GM21576 (cell line): ENCODE measurements at regions not wholly inside any gene's neighbourhood (a gene's known extent, or its start where the extent isn't known, plus 50 kb on each side); places are given as distances from the start of the nearest gene placed in this dataset.
A peak's percentile ranks its signal among the peaks of the same experiment; 100 is the strongest.

Experiments
- ATAC-seq: cut with Tn5 transposase; IDR thresholded peaks from one replicate; pipeline ENCODE4 v1.9.1; 2021; ENCODE audit warnings: mild to moderate bottlenecking, moderate library complexity; ENCODE audit not compliant: unreplicated experiment

DNA sequence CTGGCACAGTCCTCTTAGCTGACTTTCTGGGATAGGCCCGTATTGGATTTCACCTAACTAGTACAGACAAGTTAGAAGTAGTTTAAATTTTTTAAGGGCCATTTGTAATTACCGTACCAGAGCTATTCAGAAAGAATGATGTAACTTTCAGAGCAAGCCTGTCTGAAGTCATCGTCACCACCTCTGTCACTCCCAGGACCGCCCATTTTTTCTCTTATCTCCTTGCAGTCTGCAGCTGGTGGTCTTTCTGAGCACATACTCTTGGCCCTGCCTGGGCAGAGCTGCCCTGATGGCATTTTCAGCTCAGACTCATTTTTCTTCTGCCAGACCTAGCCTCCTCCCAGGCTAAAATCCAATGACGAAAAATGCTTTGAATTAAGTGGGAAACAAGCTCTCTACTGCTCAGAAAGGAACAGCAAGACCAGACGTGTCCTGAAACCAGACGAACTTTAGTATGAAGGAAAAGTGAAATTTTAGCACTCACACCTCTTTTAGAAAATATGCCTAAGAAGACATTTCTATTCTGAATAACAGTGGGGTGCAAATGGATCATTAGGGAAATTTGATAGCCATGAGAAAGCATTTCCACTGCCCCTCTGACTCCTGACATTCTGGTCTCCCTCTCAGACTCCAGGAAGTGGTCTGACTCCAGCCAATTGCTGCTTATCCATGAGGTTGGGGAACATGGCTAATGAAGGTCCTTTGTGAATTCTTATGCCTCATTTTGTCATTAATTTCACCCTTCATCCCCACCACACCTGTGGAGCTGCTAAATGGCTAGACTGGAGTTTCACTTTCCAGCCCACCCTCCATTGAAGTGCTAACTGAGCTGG is 162.4 kb upstream of the GYPA start:
- ATAC-seq: no peak

DNA sequence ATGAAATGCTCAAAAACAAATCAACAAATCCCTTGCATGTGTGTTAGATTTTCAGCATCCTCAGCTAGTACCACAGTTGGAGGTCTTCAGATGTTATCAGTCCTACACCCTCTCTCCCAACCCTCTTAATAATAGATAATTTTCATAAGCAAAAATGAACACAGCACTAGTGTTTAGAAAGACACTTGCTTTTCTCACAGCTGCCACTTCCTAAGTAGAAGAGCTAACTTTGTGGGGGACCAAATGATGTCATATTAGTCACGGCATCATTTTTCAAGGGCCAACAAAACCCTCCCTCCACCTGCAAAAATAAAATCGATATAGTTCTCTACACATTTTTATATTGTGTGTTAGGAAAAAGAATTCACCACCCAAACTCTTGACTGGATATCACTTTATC is 163.5 kb upstream of the GYPA start:
- no peak for ATAC-seq

DNA sequence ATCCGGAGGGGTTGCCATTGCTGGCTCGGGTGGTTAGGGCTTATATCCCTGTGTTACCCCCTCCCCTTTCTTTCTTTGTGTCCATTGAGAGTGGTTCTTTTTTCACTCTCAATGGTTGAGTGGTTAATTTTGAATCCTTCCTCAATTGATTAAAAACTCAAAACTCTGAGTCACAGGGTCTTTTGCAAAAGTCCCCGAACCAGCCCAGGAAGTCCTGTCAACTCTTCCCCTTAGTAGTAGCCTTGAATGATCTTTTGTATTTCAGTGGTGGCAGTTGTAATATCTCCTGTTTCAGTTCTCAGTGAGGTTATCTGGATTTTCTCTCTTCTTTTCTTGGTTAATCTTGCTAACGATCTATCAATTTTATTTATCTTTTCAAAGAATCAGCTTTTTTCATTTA is 170.0 kb upstream of the GYPA start:
- ATAC-seq: no peak

DNA sequence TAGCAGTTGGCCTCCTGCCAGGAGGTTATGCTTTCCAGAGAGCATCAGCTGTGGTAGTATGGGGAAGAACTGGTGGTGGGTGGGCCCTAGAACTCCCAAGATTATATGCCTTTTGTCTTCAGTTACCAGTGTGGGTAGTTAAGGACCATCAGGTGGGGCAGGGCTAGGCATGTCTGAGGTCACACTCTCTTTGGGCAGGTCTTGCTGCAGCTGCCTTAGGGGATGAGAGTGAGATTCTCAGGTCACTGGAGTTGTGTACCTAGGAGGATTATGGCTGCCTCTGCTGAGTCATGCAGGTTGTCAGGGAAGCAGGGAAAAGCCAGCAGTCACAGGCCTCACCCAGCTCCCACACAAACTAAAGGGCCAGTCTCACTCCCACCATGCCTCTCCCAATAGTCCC is 172.9 kb upstream of the GYPA start:
- no peak for ATAC-seq

DNA sequence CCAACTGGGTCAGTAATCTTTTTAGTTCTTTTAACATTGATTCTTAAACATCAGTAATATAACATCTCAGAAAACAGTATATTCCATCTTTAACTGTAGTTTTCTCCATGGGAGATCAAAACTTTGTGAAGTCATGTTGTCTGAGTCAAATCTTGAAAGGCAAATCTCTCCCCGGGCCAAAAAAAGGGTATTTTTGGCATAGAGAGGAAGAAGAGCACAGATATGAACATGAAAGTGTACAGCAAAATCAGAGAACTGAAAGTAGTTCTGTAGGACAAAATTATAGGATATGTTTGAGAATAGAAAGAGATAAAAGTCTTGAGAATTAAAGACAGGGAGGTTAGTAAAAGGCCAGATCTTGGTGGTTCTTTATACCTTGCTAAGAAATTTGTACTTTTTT is 176.4 kb upstream of the GYPA start:
- ATAC-seq: peak; percentile 71

DNA sequence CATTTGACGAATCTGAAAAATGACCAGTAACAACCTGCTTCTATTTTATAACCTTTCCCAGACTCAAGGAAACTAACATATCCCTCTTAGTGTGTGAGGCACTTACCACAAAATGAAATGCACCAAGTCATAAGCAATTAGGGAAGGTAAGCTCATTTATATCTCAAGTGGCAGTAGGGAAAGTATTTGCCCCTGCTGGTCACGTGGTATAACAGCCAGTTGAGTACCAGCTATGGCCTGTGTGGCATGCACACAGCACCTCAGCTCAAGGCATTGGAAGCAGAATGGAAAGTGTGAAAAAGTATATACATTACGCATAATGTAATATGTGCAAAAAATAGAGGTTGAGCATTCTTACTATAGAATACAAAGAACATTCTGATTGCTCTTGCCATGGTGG is 178.3 kb upstream of the GYPA start:
- no peak for ATAC-seq

DNA sequence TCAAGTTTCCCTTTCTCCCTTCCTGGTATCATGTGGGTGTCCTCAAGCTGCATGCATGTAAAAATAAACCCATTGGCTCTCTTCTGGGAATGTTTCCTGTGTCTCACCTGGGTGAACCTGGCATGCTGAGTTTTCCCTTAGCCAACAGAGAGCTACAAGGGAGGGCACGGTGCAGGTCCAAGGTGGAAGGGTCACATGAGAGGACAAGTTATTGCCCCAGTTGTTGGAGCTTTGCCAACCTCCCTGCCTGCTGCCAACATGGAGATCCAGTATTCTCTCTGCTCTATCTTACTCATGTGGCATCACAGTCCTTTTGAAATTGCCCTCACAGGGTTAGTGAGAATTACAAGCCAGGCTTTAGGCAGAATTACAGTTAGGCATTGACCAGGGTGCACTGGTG is 196.1 kb upstream of the GYPA start:
- ATAC-seq: no peak

DNA sequence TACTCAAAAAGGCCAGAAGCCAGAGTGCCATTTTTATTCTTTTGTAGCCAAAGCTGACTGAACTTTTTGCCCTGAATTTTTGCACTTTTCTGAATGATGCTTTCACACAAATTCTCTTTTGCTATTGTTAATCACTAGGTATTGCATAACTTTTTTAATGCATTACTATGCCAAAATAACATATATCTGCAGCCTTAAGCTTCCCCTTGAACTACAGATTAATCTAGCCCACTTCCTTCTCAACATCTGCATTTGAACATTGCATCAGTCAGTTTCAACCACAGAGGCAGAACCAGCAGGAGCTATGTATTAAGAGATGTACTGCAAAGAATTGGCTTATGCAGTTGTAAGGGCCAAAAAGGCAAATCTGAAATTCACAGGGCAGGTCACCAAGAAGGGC is 197.6 kb upstream of the GYPA start:
- ATAC-seq: peak; percentile 81

DNA sequence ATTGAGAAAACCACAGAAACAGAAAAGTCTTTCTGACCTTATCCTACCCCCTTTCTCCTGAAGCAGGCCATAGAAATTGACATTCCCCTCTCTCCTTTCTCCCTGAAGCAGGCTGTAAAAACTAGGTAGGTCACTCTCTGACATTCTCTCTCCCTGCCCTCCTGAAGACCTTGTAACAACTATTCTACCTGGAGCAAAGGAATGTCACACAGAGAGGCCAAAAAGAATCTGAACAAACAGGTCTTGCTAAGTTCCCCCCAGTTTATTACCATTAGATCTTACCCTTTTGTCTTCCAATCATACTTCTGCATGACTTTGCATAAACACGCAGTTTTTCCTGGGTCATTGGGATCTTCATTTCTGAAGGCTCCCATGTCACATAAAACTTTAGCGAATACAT is 198.3 kb upstream of the GYPA start:
- no peak for ATAC-seq

DNA sequence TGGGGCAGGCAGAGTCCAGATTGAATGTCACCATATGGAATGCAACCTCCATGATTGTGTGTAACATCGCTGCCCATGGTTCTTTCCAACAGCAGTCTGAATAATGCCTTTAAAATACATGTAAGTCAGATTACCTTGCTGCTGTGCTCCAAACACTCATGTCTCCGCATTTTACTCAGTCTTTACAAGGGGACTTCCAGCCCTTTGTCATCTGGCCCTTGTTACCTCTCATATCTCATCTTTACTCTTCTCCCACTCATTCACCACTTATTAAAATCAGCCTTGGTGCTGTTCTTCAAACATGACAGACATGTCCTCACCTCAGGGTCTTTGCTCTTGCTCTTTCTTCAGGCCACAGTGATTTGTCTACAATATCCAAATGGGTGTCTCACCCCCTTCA is 200.4 kb upstream of the GYPA start:
- ATAC-seq: no peak

DNA sequence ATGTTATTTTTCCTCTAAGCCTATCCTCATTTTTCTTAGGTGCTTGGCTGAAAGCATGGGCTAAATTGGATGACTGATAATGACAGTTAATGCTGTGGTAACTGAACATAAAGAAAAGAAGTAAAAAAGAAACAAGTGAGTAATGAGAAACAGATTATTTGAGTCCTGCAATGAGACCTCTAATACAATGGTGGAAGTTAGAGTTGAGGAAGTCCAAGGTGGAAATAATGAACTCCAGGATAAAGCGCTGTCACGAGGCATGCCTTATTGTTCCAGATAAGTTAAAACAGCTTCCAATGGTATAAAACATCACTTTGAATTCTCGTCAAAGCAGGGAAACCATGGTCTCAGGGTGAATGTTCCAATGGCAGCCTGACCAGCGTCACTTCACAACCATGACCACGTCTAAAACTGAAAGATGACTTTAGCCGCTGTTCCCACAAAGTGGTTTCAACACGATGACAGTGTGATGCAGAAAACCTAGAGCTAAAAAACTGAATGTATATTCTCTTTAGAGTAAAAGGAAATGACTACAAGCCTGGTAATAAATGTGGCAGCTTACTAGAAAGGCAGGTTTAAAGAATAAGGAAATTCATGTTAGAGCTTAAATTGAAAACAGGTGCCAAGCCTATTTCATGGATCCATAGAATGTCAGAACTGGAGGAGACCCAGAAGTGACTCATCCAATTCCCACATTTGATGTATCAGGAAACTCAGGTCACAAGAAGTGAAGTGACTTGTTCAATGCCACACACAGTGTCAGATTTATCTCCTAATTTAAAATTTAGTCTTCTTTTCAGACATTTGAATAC is 202.6 kb upstream of the GYPA start:
- peak; percentile 58 for ATAC-seq

DNA sequence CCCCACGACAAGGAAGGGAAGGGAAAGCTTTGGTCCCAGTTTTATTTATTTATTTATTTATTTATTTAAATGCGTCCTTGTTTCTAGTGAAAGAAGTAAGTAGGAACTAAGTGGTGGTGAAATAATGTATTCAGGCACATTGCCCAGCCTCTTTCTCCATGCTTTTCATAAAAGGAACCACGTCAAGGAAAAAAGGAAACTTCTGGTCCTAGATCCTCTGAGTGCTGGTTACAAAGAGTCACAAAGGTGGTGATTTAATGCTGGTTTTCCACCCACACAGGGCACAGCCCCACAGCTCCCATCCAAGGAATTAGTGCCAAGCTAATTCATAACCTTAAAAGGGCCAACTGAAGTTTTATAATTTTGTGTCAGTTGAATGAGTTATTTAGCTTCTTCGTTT is 206.6 kb upstream of the GYPA start:
- no peak for ATAC-seq

DNA sequence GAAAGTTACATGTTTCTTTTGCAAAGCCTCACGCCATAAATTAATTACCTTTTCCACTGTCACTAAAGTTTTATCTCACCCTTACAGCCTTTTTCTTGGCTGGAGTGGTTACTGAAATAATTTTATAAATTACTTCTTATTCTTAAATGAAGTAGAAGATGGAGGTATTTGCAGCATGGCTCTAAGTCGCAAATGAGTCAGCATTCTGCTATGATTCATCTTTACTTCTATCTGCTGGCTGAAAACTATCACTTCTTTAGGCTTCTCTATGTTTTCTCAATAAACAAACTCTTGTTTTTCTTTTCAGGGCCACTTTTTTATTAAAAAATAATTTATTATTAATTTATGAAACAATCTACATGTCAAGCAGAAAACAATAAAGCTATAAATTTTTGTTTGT is 210.2 kb upstream of the GYPA start:
- ATAC-seq: no peak

DNA sequence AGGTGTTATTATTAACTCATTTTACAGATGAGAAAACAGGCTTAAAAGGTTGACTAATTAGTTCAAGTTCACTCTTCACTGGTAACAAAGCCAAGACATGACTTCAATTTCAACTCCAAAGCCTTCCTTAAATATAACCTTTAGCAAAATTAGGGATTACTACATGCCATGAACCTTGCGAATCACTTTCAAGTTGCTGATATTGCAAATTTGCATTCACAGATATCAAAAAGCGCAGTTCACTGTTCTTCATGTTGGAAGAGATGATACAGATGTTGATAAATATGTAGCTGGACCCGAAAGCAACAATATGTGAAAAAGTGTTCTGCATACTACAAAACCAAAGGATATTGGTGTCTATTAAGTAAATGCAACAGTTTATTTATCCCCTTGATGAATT is 210.8 kb upstream of the GYPA start:
- no peak for ATAC-seq

DNA sequence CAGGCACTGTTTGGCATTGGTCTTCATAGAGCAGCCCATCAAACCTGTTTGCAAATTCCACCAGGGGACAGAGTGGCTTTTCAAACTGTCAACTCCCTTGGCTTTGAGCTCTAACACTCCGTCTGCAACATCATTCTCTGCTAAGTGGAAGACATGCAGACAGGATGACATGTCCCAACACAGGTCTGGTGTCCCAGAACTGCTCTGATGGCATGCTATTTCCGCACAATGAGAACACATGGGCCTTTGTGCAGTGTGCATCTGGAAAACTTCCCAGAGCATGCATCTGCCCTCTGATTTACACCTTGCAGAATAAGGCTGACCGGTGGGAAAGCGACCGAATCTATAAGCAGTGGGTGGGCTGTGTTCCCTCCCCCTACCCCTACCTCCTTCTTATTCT is 212.8 kb upstream of the GYPA start:
- ATAC-seq: no peak

DNA sequence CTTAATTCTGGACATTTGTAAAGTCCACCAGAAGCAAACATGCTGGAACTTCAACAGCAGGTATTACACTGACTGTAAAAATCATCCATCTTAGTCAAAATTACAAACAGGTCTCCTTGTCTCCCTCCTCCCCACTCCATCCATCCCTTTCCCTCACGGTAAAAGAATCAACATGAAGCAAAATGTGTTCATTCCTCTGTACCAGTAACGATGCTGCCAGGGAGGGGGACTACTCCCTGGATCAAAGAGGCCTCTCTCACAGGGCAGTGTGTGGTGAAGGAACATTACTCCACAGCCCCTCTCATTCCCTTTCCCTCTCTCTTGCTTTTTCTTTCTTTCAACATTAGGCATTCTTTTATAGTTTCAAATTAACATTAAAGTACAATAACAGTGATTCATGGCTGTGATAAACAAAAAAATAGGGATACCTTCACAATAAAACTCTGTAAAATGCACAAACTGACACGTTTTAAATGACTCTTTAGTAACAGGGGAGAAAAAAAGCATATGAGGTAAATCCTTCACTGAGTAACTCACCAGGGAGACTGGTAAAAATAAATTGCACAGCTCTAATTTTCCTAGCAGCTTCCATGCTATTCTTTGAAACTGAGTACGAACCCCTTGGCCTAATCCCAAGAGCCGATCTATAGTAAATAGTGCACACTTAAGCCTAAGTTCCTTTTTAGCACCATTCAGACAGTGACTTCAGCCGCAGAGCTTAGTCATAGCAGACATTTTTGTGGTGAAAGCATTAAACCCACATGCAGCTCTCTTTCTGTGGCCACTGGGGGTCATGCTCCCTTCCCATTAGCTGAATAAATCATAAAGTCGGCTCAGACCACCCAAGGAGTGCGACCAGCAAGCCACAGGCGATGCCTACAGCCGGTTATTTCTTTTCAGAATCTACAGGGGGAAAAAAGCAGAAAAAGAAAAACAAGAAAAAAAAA is 215.6 kb upstream of the GYPA start:
- ATAC-seq: peak; percentile 96

DNA sequence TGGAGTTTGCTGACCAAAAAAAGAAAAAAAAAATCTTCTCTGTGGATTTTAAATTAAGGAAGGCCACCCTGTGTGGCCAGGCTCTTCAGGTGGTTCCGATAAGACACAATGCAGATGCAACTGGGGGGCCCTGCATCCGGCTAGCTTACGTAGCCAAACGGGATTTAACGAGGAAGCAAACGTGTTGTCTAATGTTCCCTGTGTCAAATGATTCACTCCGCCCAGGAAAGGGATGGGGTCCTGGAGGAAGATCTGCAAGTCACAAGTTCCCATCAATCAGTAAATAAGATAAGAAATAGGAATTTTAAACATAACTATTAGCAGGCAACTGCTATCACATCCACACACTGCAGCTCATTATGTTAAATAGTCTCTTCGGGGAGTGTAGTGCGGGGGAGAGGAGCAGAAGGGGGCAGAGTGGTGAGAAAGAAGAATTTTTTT is 216.4 kb upstream of the GYPA start:
- no peak for ATAC-seq

DNA sequence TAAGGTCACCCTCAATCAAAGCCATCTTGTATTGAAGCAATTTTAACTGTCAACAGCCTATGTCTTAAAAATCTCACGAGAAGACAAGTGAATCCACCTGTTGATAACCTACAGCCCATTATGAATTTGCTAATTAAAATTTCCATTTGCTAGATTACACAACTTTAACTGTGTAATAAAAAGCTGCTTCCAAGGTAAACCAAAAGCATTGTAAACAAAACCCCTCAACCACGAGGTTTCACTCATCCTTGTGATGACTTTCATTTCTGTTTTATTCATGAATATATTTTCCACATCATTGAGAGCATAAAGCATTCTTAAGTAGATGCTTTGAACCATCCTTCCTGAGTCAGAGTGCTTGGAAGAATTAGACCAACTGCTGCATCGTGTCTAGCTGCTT is 217.5 kb upstream of the GYPA start:
- ATAC-seq: no peak

DNA sequence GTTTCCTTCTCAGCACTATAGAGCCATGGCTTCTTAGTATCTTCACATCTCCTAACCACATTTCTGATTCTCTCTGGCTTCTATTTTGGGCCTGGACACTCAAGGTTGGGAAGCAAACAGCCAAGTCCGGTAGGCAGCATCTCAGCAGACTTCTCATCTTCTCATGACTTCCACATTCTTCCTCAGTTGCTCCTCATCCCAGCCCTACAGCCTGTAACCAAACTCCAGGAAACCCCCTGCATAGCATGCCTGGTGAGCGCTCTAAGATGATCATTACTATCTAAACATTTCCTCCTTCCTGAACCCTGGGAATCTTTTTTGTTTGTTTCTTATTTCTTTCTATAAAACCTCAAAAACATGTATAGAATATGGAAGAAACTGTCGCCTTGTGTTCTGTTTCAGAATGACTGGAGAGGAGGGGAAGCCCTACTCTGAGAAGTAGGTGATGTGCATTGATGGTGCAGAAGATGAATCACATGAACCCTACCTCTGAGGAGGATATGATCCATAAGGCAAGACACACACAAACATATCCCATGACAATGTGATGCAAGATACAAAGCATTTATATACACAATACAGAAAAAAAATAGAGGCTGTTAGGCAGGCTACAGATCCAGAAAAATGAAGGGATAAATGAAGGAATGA is 219.8 kb upstream of the GYPA start:
- ATAC-seq: no peak

DNA sequence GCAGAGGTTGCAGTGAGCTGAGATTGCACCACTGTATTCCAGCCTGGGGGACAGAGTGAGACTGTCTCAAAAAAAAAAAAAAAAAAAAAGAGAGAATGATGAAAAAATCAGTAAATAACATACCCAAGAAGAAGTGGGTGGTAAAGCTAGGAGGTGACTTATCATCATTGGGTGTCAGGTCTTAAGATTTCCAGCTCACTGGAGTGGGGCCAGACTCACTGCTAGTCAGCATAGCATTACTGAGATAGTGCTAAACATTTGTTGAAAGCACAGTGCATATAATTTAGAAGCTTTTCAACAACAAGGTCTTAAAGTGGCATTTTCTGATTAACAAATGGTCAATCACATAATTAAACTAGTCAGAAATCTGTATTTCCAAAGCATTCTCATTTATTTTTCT is 221.8 kb upstream of the GYPA start:
- no peak for ATAC-seq

DNA sequence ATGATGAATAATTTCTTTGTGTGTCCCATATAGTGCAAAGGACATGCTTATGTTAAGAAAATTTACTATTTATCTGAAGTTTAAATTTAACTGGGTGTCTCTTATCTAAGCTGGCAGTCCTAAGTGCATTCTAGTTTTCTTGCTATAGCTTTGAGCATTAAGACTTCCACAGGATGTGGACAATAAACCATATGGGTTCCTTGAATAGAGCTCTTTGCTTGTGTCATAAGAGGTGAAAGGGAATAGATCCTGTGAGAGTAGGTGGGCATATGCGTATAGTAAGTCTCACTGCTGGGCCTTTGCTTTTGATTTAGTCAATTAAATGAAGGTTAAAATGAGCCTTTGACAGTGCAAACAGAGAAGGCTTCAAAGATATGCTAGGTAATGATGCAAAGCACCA is 223.4 kb upstream of the GYPA start:
- no peak for ATAC-seq
